ENCODE measurements at regions not wholly inside any gene's neighbourhood (a gene's known extent, or its start where the extent isn't known, plus 50 kb on each side); places are given as distances from the start of the nearest gene placed in this dataset.
"Not testable (repeated sequence)": the region's sequence is repeated elsewhere in the genome, so short reads cannot be mapped to it uniquely, and the experiment has no call there.

GRCh38 chr5:36772276-36773140 is 104.1 kb upstream of the NIPBL start:
- ATAC-seq: no peak
- intact Hi-C loops (cut with DNase I, micrococcal nuclease): no loop called here
- H3K9me3 ChIP-seq: no peaks in the 10 kb centered on the region
- no peak for TF ChIP-seq CTCF (IDR thresholded peaks at IDR 0.05)
- H3K4me3 ChIP-seq: no peak overlapping the region
- no peaks in the 10 kb centered on the region for H3K4me1 ChIP-seq (ENCODE audit: low read depth)
- no peaks in the 10 kb centered on the region for H3K36me3 ChIP-seq (ENCODE audit: low read depth)
- no peak for DNase-seq

- H3K4me1 ChIP-seq (ENCODE audit: low read depth): no peaks in the 10 kb centered on the region
- DNase-seq: peak in 1 of 3 donors; percentile 51
- H3K36me3 ChIP-seq (ENCODE audit: low read depth): no peaks in the 10 kb centered on the region
- intact Hi-C loops (cut with DNase I, micrococcal nuclease): no loop called here
- no peak for TF ChIP-seq CTCF (IDR thresholded peaks at IDR 0.05)
- no peak overlapping the region for H3K4me3 ChIP-seq
- no peaks in the 10 kb centered on the region for H3K9me3 ChIP-seq
- peak; percentile 75 for ATAC-seq
These were observed 99.3 kb upstream of the NIPBL start for GRCh38 chr5:36777105-36777757.

- intact Hi-C loops (cut with DNase I, micrococcal nuclease): no loop called here
- TF ChIP-seq CTCF (IDR thresholded peaks at IDR 0.05): no peak
- Histone ChIP-seq H3K4me1 (ENCODE audit: low read depth) (no peaks in the 10 kb centered on the region), H3K36me3 (ENCODE audit: low read depth) (no peaks in the 10 kb centered on the region), H3K4me3 (no peak overlapping the region), H3K9me3 (no peaks in the 10 kb centered on the region)
- ATAC-seq: no peak
- DNase-seq: no peak
These were observed 98.2 kb upstream of the NIPBL start for GRCh38 chr5:36778336-36778735.

- H3K9me3 ChIP-seq; DNase-seq; H3K4me1 ChIP-seq (ENCODE audit: low read depth); H3K36me3 ChIP-seq (ENCODE audit: low read depth); ATAC-seq; H3K4me3 ChIP-seq; intact Hi-C loops (cut with DNase I, micrococcal nuclease): not testable (repeated sequence)
These were observed 94.0 kb upstream of the NIPBL start for GRCh38 chr5:36782612-36783011.

- Histone ChIP-seq H3K4me3 (no peak overlapping the region), H3K9me3 (no peaks in the 10 kb centered on the region), H3K4me1 (ENCODE audit: low read depth) (peaks cover 2% of the 10 kb centered on the region), H3K36me3 (ENCODE audit: low read depth) (no peaks in the 10 kb centered on the region)
- peak in 2 of 3 donors; percentile 38 to 61 for DNase-seq
- no peak for TF ChIP-seq CTCF (IDR thresholded peaks at IDR 0.05)
- peak; percentile 48 for ATAC-seq
- intact Hi-C loops (cut with DNase I, micrococcal nuclease): no loop called here
These were observed 90.0 kb upstream of the NIPBL start for GRCh38 chr5:36786448-36787012.

Data from mucosa of descending colon (tissue), 3 donors.